ENCODE measurements at regions not wholly inside any gene's neighbourhood (a gene's known extent, or its start where the extent isn't known, plus 50 kb on each side); places are given as distances from the start of the nearest gene placed in this dataset.

DNA sequence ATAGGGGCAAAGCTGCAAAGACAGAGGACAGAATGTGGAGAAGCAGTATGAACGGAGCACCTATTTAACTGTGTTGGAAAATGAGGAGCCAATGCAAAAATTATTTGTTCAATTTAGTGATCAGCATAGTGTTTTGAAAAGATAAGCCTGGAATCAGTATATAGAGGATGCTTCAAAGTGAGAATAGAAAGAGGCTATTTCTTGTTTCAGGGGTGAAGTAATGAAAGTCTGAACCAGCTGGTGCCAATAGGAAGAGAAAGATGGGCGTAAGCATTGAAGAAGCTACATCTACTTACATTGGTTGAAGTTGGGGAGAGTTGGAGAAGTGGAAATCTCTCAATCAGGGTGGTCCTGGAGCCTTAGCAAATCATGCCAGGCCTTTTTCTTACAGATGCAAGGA lies 77.3 kb upstream of the SLC38A4 start:
- no TSS peak for BruUV-seq (replicated peaks)
- H3K9me2 ChIP-seq (ENCODE audit: insufficient read depth), result no peaks in the 10 kb centered on the region
- H3K4me3 ChIP-seq (replicated peaks in 1 of 2; ENCODE audit: low read depth in 1 of 2, low read length in 2 of 2), result no peak overlapping the region
- CTCF ChIA-PET, result no interaction called here
- POLR2A ChIA-PET, result no interaction called here
- no peaks in the 10 kb centered on the region for H3K9me3 ChIP-seq (ENCODE audit: control insufficient read depth in 1 of 2, insufficient read depth in 1 of 2, low read depth in 1 of 2, low read length in 2 of 2)
- no peak overlapping the region for H3K27ac ChIP-seq (ENCODE audit: low read depth, low read length)
- ATAC-seq, result no peak
- H3K36me3 ChIP-seq (ENCODE audit: control insufficient read depth in 1 of 2, insufficient read depth in 2 of 2, low read length in 2 of 2), result no peaks in the 10 kb centered on the region
- no peaks in the 10 kb centered on the region for H3K79me2 ChIP-seq (ENCODE audit: insufficient read depth, low read length)
- peaks cover 0 to 2% of the 10 kb centered on the region in 2 experiments; a peak in 1 of 4 replicates for H3K4me1 ChIP-seq (ENCODE audit: control insufficient read depth in 1 of 2, insufficient read depth in 2 of 2, low read length in 2 of 2)
- H3K4me2 ChIP-seq (ENCODE audit: low read length), result no peak overlapping the region
- H4K20me1 ChIP-seq (ENCODE audit: insufficient read depth), result no peaks in the 10 kb centered on the region
- no peak for DNase-seq (ENCODE audit: low read depth, low spot score)
- TF ChIP-seq, protein P1, sequence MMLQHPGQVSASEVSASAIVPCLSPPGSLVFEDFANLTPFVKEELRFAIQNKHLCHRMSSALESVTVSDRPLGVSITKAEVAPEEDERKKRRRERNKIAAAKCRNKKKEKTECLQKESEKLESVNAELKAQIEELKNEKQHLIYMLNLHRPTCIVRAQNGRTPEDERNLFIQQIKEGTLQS (IDR thresholded peaks at IDR 0.05), result no peak
- TF ChIP-seq JUND (IDR thresholded peaks at IDR 0.05) (no peak), CEBPB (IDR thresholded peaks at IDR 0.05; ENCODE audit: low read depth) (no peak)
- TF ChIP-seq, protein P2, sequence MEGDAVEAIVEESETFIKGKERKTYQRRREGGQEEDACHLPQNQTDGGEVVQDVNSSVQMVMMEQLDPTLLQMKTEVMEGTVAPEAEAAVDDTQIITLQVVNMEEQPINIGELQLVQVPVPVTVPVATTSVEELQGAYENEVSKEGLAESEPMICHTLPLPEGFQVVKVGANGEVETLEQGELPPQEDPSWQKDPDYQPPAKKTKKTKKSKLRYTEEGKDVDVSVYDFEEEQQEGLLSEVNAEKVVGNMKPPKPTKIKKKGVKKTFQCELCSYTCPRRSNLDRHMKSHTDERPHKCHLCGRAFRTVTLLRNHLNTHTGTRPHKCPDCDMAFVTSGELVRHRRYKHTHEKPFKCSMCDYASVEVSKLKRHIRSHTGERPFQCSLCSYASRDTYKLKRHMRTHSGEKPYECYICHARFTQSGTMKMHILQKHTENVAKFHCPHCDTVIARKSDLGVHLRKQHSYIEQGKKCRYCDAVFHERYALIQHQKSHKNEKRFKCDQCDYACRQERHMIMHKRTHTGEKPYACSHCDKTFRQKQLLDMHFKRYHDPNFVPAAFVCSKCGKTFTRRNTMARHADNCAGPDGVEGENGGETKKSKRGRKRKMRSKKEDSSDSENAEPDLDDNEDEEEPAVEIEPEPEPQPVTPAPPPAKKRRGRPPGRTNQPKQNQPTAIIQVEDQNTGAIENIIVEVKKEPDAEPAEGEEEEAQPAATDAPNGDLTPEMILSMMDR (IDR thresholded peaks at IDR 0.05 in 2 of 3, conservative IDR thresholded peaks at IDR 0.05 in 1 of 3; ENCODE audit: borderline replicate concordance in 1 of 3, insufficient read depth in 1 of 3, low read depth in 2 of 3, low read length in 2 of 3), result no peak
- intact Hi-C loops (cut with micrococcal nuclease), result no loop called here
- no peaks in the 10 kb centered on the region for H3K27me3 ChIP-seq (ENCODE audit: insufficient read depth, low read length)
- RAD21 ChIA-PET (ENCODE audit: low non-redundant PET in 1 of 2, low total read pairs in 2 of 2, uncharacterized antibody in 2 of 2, unreplicated experiment in 2 of 2), result no interaction called here
- H3K9ac ChIP-seq (ENCODE audit: low read length), result no peak overlapping the region
- no peak overlapping the region for H2AFZ ChIP-seq (ENCODE audit: low read depth, low read length, poor library complexity, severe bottlenecking)

DNA sequence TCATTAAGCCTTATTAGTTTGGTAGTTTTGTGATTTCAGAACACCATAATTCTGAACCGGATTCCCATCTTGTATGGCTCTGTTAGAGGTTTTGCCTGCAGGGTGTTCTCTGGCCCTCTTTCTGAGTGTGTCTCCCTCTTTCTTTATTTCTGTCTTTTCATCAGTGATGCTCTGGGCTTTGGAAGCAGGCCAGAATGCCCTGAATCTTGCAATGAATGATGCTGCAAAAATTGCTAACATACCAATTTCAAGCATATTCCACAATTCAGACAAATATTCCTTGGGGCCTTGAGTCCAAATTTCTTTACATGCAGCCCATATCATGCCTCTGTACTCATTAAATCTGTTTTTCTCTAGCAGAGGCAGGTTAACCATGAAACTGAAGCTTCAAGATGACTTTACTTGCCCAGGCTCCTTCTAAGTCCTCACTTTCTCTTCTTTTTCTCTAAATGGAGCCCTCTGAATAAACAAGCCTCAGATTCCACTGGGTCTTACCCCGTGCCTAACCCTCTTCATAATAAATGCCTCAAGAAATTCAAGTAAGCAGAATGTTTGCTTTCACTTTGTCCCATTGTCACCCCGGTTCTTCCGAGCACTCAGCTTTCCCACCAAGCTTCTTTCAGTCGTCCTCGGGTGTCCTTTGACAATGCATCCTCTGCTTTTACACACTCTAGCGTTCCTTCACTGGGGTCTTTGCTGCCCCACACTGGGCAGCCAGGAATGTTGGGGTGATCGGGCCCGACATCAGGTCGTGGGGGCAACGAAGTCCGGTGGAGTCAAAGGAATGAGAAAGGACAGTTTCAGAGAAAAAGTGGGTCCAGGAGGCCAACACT lies 78.8 kb upstream of the SLC38A4 start:
- no peak overlapping the region for H3K4me3 ChIP-seq (replicated peaks in 1 of 2; ENCODE audit: low read depth in 1 of 2, low read length in 2 of 2)
- H3K27ac ChIP-seq (ENCODE audit: low read depth, low read length), result no peak overlapping the region
- ChIA-PET POLR2A (no interaction called here), RAD21 (ENCODE audit: low non-redundant PET in 1 of 2, low total read pairs in 2 of 2, uncharacterized antibody in 2 of 2, unreplicated experiment in 2 of 2) (no interaction called here), CTCF (no interaction called here)
- H3K9ac ChIP-seq (ENCODE audit: low read length), result no peak overlapping the region
- DNase-seq (ENCODE audit: low read depth, low spot score) (no peak), ATAC-seq (no peak)
- H3K4me2 ChIP-seq (ENCODE audit: low read length), result no peak overlapping the region
- no peaks in the 10 kb centered on the region for H4K20me1 ChIP-seq (ENCODE audit: insufficient read depth)
- no peaks in the 10 kb centered on the region for H3K79me2 ChIP-seq (ENCODE audit: insufficient read depth, low read length)
- no TSS peak for BruUV-seq (replicated peaks)
- H2AFZ ChIP-seq (ENCODE audit: low read depth, low read length, poor library complexity, severe bottlenecking), result no peak overlapping the region
- intact Hi-C loops (cut with micrococcal nuclease), result no loop called here
- TF ChIP-seq POLR2A (IDR thresholded peaks at IDR 0.05; ENCODE audit: borderline replicate concordance, extremely low read depth, insufficient read depth, insufficient read length) (no peak), RAD21 (IDR thresholded peaks at IDR 0.05; ENCODE audit: low read depth) (no peak), FOSL1 (IDR thresholded peaks at IDR 0.05; ENCODE audit: low read depth) (no peak), SRF (IDR thresholded peaks at IDR 0.05; ENCODE audit: low read depth) (no peak), EGR1 (IDR thresholded peaks at IDR 0.05; ENCODE audit: low read depth) (no peak), SIN3A (IDR thresholded peaks at IDR 0.05; ENCODE audit: low read depth) (no peak), CBX3 (IDR thresholded peaks at IDR 0.05; ENCODE audit: low read depth) (no peak), POLR2AphosphoS5 (IDR thresholded peaks at IDR 0.05; ENCODE audit: low read depth, low read length) (no peak)
- TF ChIP-seq, protein P3, sequence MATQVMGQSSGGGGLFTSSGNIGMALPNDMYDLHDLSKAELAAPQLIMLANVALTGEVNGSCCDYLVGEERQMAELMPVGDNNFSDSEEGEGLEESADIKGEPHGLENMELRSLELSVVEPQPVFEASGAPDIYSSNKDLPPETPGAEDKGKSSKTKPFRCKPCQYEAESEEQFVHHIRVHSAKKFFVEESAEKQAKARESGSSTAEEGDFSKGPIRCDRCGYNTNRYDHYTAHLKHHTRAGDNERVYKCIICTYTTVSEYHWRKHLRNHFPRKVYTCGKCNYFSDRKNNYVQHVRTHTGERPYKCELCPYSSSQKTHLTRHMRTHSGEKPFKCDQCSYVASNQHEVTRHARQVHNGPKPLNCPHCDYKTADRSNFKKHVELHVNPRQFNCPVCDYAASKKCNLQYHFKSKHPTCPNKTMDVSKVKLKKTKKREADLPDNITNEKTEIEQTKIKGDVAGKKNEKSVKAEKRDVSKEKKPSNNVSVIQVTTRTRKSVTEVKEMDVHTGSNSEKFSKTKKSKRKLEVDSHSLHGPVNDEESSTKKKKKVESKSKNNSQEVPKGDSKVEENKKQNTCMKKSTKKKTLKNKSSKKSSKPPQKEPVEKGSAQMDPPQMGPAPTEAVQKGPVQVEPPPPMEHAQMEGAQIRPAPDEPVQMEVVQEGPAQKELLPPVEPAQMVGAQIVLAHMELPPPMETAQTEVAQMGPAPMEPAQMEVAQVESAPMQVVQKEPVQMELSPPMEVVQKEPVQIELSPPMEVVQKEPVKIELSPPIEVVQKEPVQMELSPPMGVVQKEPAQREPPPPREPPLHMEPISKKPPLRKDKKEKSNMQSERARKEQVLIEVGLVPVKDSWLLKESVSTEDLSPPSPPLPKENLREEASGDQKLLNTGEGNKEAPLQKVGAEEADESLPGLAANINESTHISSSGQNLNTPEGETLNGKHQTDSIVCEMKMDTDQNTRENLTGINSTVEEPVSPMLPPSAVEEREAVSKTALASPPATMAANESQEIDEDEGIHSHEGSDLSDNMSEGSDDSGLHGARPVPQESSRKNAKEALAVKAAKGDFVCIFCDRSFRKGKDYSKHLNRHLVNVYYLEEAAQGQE (IDR thresholded peaks at IDR 0.05; ENCODE audit: low read depth), result no peak
- no peaks in the 10 kb centered on the region for H3K9me3 ChIP-seq (ENCODE audit: control insufficient read depth in 1 of 2, insufficient read depth in 1 of 2, low read depth in 1 of 2, low read length in 2 of 2)
- no peaks in the 10 kb centered on the region for H3K36me3 ChIP-seq (ENCODE audit: control insufficient read depth in 1 of 2, insufficient read depth in 2 of 2, low read length in 2 of 2)
- no peaks in the 10 kb centered on the region for H3K9me2 ChIP-seq (ENCODE audit: insufficient read depth)
- no peaks in the 10 kb centered on the region for H3K27me3 ChIP-seq (ENCODE audit: insufficient read depth, low read length)
- peaks cover 0 to 11% of the 10 kb centered on the region in 2 experiments; a peak in 1 of 4 replicates for H3K4me1 ChIP-seq (ENCODE audit: control insufficient read depth in 1 of 2, insufficient read depth in 2 of 2, low read length in 2 of 2)
